H9 (cell line): ENCODE measurements at regions not wholly inside any gene's neighbourhood (a gene's known extent, or its start where the extent isn't known, plus 50 kb on each side); places are given as distances from the start of the nearest gene placed in this dataset.

Experiments
- DNase-seq: peaks from one replicate; pipeline ENCODE4 v3.0.0-alpha.2; 2017
- H2AFZ ChIP-seq: one replicate; pipeline ENCODE4 v1.6.1; 2013; ENCODE audit warnings: mild to moderate bottlenecking, low read length, control low read depth, moderate library complexity
- H2AK5ac ChIP-seq: 2 replicates; pipeline ENCODE4 v1.6.1; 2013; ENCODE audit warnings: low read length, control low read depth, mixed read lengths; ENCODE audit not compliant: insufficient read length
- H2BK120ac ChIP-seq: one replicate; pipeline ENCODE4 v1.6.1; 2013; ENCODE audit warnings: low read depth, mild to moderate bottlenecking, low read length, control low read depth, inconsistent platforms; ENCODE audit not compliant: poor library complexity, severe bottlenecking
- H2BK12ac ChIP-seq: 2 replicates; pipeline ENCODE4 v1.6.1; 2013; ENCODE audit warnings: low read length, control low read depth, mixed read lengths, low read depth; ENCODE audit not compliant: insufficient read length
- H2BK15ac ChIP-seq: 2 replicates; pipeline ENCODE4 v1.6.1; 2013; ENCODE audit warnings: low read depth, low read length, control low read depth
- H2BK20ac ChIP-seq: one replicate; pipeline ENCODE4 v1.6.1; 2013; ENCODE audit warnings: low read depth, mild to moderate bottlenecking, low read length, control low read depth, inconsistent platforms; ENCODE audit not compliant: poor library complexity, severe bottlenecking
- H2BK5ac ChIP-seq: 2 replicates; pipeline ENCODE4 v1.6.1; 2013; ENCODE audit warnings: low read length, control low read depth, mixed read lengths; ENCODE audit not compliant: insufficient read length
- H3K14ac ChIP-seq: 2 replicates; pipeline ENCODE4 v1.6.1; 2013; ENCODE audit warnings: low read length, control low read depth; ENCODE audit not compliant: insufficient read depth
- H3K18ac ChIP-seq: 2 replicates; pipeline ENCODE4 v1.6.1; 2013; ENCODE audit warnings: low read depth, mild to moderate bottlenecking, mixed read lengths, low read length, control low read depth; ENCODE audit not compliant: insufficient read length
- H3K23ac ChIP-seq: 2 replicates; pipeline ENCODE4 v1.6.1; 2013; ENCODE audit warnings: low read length, control low read depth, mixed read lengths, low read depth; ENCODE audit not compliant: insufficient read length
- H3K23me2 ChIP-seq: 2 replicates; pipeline ENCODE4 v1.6.1; 2013; ENCODE audit warnings: low read depth, mild to moderate bottlenecking, mixed read lengths, low read length, control low read depth; ENCODE audit not compliant: insufficient read length, poor library complexity, severe bottlenecking
- H3K27ac ChIP-seq: 2 replicates; pipeline ENCODE4 v1.5.1; 2013; ENCODE audit warnings: low read length, control low read depth, mixed read lengths, low read depth; ENCODE audit not compliant: insufficient read length
- H3K27me3 ChIP-seq: 2 replicates; pipeline ENCODE4 v1.6.1; 2013; ENCODE audit warnings: low read length, control low read depth, inconsistent platforms; ENCODE audit not compliant: insufficient read depth
- H3K4ac ChIP-seq: 2 replicates; pipeline ENCODE4 v1.6.1; 2013; ENCODE audit warnings: low read depth, mild to moderate bottlenecking, control low read depth, inconsistent platforms, low read length, moderate library complexity
- H3K4me1 ChIP-seq: 2 replicates; pipeline ENCODE4 v1.6.1; 2013; ENCODE audit warnings: low read length, control low read depth, inconsistent platforms; ENCODE audit not compliant: insufficient read depth
- H3K4me2 ChIP-seq: 2 replicates; pipeline ENCODE4 v1.6.1; 2013; ENCODE audit warnings: low read length, control low read depth, mixed read lengths; ENCODE audit not compliant: insufficient read length, insufficient read depth
- H3K56ac ChIP-seq: 2 replicates; pipeline ENCODE4 v1.6.1; 2013; ENCODE audit warnings: low read depth, mild to moderate bottlenecking, mixed read lengths, low read length, control low read depth; ENCODE audit not compliant: insufficient read length
- H3K79me1 ChIP-seq: 2 replicates; pipeline ENCODE4 v1.6.1; 2013; ENCODE audit warnings: low read depth, mild to moderate bottlenecking, moderate library complexity, low read length, control low read depth, inconsistent platforms; ENCODE audit not compliant: insufficient read depth, poor library complexity, severe bottlenecking
- H3K79me2 ChIP-seq: 2 replicates; pipeline ENCODE4 v1.6.1; 2013; ENCODE audit warnings: low read length, control low read depth, inconsistent platforms; ENCODE audit not compliant: insufficient read depth
- H3K9ac ChIP-seq: 2 replicates; pipeline ENCODE4 v1.6.1; 2013; ENCODE audit warnings: low read length, control low read depth, mixed read lengths; ENCODE audit not compliant: insufficient read length; ENCODE audit errors: extremely low read depth
- H3K9me3 ChIP-seq: one replicate; pipeline ENCODE4 v1.6.1; 2013; ENCODE audit warnings: low read depth, low read length, inconsistent platforms; ENCODE audit not compliant: control insufficient read depth
- H3T11ph ChIP-seq: one replicate; pipeline ENCODE4 v1.6.1; 2013; ENCODE audit warnings: mild to moderate bottlenecking, low read length, control low read depth, inconsistent platforms
- H4K20me1 ChIP-seq: one replicate; pipeline ENCODE4 v1.6.1; 2013; ENCODE audit not compliant: control insufficient read depth, insufficient read length, insufficient read depth
- H4K5ac ChIP-seq: 2 replicates; pipeline ENCODE4 v1.6.1; 2013; ENCODE audit warnings: low read depth, mild to moderate bottlenecking, mixed read lengths, low read length, control low read depth; ENCODE audit not compliant: insufficient read length
- H4K8ac ChIP-seq: replicated peaks from 2 replicates; pipeline ENCODE4 v1.6.1; 2013; ENCODE audit warnings: low read length, control low read depth, mixed read lengths, low read depth; ENCODE audit not compliant: insufficient read length
- H4K91ac ChIP-seq: 2 replicates; pipeline ENCODE4 v1.6.1; 2013; ENCODE audit warnings: low read depth, mild to moderate bottlenecking, moderate library complexity, mixed read lengths, low read length, control low read depth; ENCODE audit not compliant: insufficient read length
- H3K27ac Mint-ChIP-seq, 3 experiments: 2 replicates in 2 of 3; 3 replicates in 1 of 3; pipeline ENCODE4 v1.8.0; 2020 to 2021; ENCODE audit warnings: mixed read lengths in 3 of 3, mild to moderate bottlenecking in 1 of 3, moderate library complexity in 1 of 3
- H3K27me3 Mint-ChIP-seq: 2 replicates; pipeline ENCODE4 v1.8.0; 2021; ENCODE audit warnings: low read depth, mild to moderate bottlenecking, moderate library complexity, mixed read lengths
- H3K36me3 Mint-ChIP-seq, 3 experiments: 2 replicates in 2 of 3; 3 replicates in 1 of 3; pipeline ENCODE4 v1.8.0; 2020 to 2021; ENCODE audit warnings: low read depth in 3 of 3, mixed read lengths in 3 of 3; ENCODE audit not compliant: insufficient read depth in 1 of 3
- H3K4me1 Mint-ChIP-seq, 2 experiments: 2 replicates each; pipeline ENCODE4 v1.8.0; 2020; ENCODE audit warnings: mixed read lengths in 2 of 2
- H3K4me3 Mint-ChIP-seq, 2 experiments: 2 replicates in 1 of 2; 3 replicates in 1 of 2; pipeline ENCODE4 v1.8.0; 2020 to 2021; ENCODE audit warnings: mild to moderate bottlenecking in 2 of 2, mixed read lengths in 2 of 2, moderate library complexity in 1 of 2
- H3K9me3 Mint-ChIP-seq, 2 experiments: 2 replicates in 1 of 2; 3 replicates in 1 of 2; pipeline ENCODE4 v1.8.0; 2020; ENCODE audit warnings: mild to moderate bottlenecking in 2 of 2, mixed read lengths in 2 of 2, moderate library complexity in 1 of 2
- CTCF ChIP-seq: fragments of 200-600 bp; sonication (generic); conservative IDR thresholded peaks from 3 replicates; pipeline ENCODE4 v1.8.0; 2021; ENCODE audit warnings: antibody characterized with exemption, mild to moderate bottlenecking
- WGBS: extraction: QIAGEN DNeasy Blood & Tissue Kit; methylation state at CpG from one replicate; pipeline ENCODE4 v1.1.7; 2013; ENCODE audit warnings: missing lambda C conversion rate, low lambda C conversion rate, mixed read lengths; ENCODE audit not compliant: insufficient read length; ENCODE audit errors: extremely low coverage; 5-methylcytosine and 5-hydroxymethylcytosine counted together

DNA sequence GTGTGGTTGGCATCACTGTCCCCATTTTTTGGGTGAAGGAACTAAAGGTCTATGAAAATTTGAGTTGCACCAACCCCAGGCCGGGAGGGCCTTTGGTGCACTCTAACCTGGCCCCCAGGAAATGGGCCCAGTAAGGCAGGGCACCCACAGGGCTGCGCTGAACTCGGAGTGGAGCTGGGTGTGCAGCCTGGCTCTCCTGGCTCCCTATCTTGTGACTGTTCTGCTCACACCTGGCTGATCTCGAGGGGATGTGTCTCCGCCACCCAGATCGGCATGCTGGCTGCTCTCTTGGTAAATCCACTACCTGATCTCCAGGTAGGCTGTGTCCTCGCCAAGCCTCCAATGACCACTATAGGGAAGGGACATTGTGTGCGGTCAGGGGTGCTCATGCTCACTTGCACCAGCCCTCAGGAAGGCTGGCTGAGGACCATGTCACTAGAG lies 259.8 kb downstream of the NSG2 start:
- Mint-ChIP-seq H3K27me3 (peaks cover 10% of the 10 kb centered on the region), H3K4me3 (no peak overlapping the region), H3K27ac (peak overlapping the region in 2 of 3 experiments; percentile 62 to 70; a peak in 2 of 7 replicates), H3K4me1 (peaks cover 25 to 33% of the 10 kb centered on the region in 2 experiments), H3K36me3 (no peaks in the 10 kb centered on the region), H3K9me3 (no peaks in the 10 kb centered on the region; a peak in 1 of 5 replicates)
- Histone ChIP-seq H4K8ac (no peak overlapping the region), H3K23me2 (no peaks in the 10 kb centered on the region), H3K9me3 (no peaks in the 10 kb centered on the region), H3K27ac (no peak overlapping the region), H4K20me1 (no peaks in the 10 kb centered on the region), H2AK5ac (no peak overlapping the region), H3K23ac (no peak overlapping the region), H3K4me2 (no peak overlapping the region), H3K4ac (no peak overlapping the region), H4K91ac (no peak overlapping the region), H2BK20ac (no peak overlapping the region), H2BK12ac (no peak overlapping the region), H2AFZ (no peak overlapping the region), H2BK15ac (no peak overlapping the region), H3K4me1 (no peaks in the 10 kb centered on the region; the same call in 1 of the 2 replicates), H3K79me2 (no peaks in the 10 kb centered on the region), H4K5ac (no peak overlapping the region), H3K56ac (no peak overlapping the region), H3K9ac (no peak overlapping the region), H3T11ph (no peak overlapping the region), H3K14ac (no peak overlapping the region), H3K27me3 (no peaks in the 10 kb centered on the region), H3K18ac (no peak overlapping the region), H3K79me1 (no peaks in the 10 kb centered on the region), H2BK120ac (no peak overlapping the region), H2BK5ac (no peak overlapping the region)
- WGBS = no CpG with 5 or more reads among the region's 8 CpGs
- peak; percentile 15 for DNase-seq
- no peak for TF ChIP-seq CTCF
